HG02840 (cell line): ENCODE measurements at regions not wholly inside any gene's neighbourhood (a gene's known extent, or its start where the extent isn't known, plus 50 kb on each side); places are given as distances from the start of the nearest gene placed in this dataset.
"Not testable (repeated sequence)": the region's sequence is repeated elsewhere in the genome, so short reads cannot be mapped to it uniquely, and the experiment has no call there.

Experiments used
- ATAC-seq: cut with Tn5 transposase; IDR thresholded peaks from one replicate; pipeline ENCODE4 v1.9.1; 2021; ENCODE audit warnings: mild to moderate bottlenecking, moderate library complexity, moderate number of reproducible peaks; ENCODE audit not compliant: unreplicated experiment, low FRiP score

- ATAC-seq, result no peak
These were observed 603.0 kb upstream of the NRSN1 start for GRCh38 chr6:23522792-23523547.

DNA sequence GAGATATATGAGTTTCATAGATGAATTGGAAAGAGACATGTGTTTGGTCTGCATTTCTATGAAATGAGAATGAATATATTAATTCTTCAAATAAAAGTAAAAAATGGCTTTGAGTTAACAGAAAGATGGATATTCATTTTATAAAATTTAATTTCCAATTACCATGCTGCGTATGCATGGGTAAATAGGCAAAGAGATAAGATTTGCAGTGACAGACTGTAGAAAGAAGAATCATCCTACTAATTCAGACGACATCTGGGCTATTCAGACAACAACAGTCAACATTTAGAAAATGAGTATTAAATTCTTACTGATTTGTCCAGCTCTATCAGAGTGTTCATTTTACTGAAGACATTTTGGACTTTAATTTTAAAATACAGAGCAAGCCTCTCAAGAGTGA is 602.2 kb upstream of the NRSN1 start:
- ATAC-seq, result no peak

- ATAC-seq, result no peak
These were observed 601.5 kb upstream of the NRSN1 start for GRCh38 chr6:23524548-23524947.

GRCh38 chr6:23526526-23526925 is 599.5 kb upstream of the NRSN1 start:
- ATAC-seq, result no peak

GRCh38 chr6:23529902-23530301 is 596.1 kb upstream of the NRSN1 start:
- ATAC-seq, result no peak

DNA sequence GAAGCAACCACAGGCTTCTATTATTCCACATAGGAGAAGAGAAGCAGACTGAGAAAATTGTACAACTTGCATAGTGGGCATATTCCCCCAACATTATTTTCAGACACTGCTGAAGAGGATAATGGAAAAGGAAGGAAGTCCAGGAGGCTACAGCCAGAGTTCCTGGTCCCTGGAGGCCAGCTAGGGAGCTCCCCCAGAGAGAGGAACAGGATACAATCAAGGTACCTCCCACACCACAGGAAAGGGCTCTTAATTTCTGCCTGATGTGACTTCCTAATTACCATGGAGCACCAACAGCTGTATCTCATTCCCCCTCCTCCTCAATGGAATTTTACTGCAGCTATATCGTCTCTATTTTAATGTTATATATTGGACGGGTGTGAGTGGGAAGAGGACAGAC is 594.3 kb upstream of the NRSN1 start:
- ATAC-seq, result no peak

- no peak for ATAC-seq
These were observed 593.8 kb upstream of the NRSN1 start for GRCh38 chr6:23532227-23532626.

DNA sequence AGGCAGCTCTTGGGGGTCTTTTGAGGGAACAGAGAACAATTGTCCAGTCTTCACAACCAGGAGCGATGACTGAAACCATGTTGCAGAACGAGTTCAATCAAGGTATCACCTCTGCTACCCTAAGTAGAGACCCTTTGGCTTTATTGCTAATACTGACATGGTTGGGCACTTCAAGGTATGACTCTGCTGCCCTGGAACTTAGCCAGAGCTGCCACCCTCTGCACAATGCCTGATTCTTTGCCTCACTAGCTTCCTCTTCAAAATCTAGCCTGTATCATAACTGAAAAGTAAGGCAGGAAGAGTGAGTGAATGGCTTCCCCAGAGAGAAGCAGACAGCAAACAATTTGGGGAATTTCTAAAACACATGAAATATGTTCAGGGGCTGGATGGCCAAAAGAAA is 592.7 kb upstream of the NRSN1 start:
- no peak for ATAC-seq

DNA sequence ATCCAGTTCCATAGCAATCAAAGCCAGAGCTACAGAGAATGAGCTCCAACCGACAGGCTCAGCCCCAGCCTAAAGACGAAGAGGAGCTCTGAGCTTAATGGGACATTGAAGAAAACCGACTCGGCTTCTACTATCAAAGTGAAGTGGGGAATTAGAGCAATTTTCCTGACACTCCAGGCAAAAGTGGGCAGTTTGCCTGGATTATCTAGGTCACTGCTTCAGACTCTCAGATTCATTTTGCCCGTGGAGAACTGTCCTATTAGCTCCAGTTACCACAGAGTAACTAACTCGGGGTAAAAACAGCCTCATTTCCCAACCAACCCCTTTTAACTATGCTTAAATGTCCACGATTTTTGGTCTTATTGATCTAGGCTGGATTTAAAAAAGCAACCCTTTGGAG is 592.1 kb upstream of the NRSN1 start:
- ATAC-seq, result no peak

DNA sequence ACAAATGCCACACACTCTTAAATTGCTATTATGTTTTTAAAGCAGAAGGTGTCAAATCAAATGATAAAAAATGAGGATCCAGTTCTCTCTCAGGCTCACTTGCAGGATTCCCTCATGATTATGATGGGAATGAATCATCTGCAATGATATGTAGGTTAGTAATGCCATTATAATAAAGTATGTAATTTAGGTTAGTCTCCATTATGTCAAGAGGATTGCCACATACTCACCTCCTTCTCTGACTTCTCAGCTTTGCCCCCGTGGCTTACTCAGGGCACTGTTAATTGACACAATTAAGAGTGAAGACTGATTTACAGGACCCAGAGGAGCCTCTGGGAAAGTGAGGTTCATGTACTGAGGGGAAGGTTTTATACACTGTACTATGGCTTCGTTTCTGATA is 591.7 kb upstream of the NRSN1 start:
- no peak for ATAC-seq

- ATAC-seq, result no peak
These were observed 590.9 kb upstream of the NRSN1 start for GRCh38 chr6:23535101-23535500.

DNA sequence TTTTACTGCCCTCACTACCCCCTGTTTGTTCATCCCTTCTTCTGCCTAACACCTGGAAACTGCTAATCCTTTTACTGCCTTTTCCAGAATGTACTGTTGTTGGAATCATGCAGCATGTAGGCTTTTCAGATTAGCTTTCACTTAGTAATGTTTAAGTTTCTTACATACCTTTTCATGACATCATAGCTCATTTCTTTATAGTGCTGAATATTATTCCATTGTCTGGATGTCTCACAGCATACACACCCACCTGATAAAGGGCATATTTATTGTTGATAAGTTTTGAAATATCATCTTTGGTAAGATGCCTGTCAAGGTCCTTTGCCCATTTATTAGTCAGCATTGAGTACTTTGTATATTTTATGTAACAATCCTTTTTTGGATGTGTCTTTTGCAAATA is 588.2 kb upstream of the NRSN1 start:
- no peak for ATAC-seq

DNA sequence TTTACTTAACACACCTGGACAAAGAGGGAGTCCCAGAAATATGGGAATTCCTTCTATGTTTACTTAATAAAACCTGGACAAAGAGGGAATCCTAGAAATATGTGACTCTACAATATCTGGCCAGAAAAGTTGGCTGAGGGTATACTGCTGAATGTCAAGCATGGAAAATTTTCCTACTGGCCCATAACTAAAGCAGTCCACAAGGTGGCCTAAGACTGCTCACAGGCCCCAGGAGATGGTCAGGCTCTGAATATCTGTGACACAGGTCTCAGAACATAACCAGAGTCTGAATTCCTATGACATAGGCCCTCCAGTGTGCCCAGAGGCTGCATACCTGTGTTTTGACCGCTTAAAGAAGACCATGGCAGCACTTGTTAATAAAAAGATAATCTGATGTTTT is 578.2 kb upstream of the NRSN1 start:
- ATAC-seq, result no peak

DNA sequence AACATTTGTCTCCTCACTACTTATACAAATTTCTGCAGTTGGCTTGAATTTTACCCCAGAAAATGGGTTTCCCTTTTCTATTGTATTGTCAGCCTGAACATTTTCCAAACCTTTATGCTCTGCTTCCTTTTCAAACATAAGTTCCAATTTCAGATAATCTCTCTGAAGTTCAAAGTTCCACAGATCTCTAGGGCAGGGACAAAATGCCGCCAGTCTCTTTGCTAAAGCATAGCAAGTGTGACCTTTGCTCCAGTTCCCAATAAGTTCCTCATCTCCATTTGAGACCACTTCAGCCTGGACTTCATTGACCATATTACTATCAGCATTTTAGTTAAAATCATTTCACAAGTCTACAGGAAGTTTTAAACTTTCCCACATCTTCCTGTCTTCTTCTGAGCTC is 571.1 kb upstream of the NRSN1 start:
- ATAC-seq, result not testable (repeated sequence)

DNA sequence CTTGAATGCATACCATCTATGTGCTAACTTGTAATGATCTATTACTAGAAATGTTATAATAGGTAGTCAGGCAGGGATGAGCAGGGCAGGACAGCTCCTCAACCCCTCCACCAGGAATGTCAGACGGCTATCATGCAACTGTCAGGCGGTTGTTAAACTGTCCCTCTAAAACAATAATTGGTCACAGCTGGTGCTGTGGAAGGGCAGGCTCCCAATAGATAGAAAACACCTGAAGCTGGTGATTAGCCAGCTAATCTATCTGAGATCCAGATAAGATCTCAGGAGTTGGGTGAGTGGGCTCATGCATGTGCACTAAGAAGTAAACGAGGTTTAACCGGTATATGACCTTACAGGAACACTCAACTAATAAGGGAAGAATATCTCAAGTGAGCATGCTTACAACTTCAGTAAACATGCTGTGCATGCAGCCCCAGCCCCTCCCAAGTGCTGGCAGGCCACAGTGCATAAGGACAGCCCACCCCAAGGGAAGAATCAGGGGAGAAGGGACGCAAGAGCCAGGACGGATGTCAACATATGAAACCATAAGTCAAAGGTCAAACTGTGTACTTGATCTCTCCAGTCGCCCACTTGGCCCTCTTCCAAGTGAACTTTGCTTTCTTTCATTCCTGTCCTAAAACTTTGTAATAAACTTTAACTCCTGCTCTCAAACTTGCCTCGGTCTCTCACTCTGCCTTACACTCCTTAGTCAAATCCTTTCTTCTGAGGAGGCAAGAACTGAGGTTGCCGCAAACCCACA is 566.2 kb upstream of the NRSN1 start:
- ATAC-seq, result no peak

DNA sequence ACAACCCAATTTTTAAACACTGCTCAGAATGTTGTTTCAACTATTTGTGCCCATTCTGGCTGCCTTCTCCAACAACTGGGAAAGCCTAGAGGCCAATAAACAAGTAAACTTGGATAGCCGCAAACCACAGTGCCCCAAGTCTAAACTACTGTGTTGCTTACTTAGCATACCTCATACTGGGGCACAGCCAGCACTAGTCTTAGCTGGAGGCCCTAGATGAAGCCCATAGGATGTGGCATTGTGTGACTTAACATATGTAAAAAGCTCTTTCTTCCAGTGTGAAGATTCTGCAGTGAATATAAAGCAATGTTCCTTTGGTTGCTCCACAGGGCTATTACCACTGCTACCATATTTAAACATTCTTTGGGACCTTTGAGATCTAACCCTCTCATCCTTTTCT is 564.3 kb upstream of the NRSN1 start:
- ATAC-seq, result no peak

DNA sequence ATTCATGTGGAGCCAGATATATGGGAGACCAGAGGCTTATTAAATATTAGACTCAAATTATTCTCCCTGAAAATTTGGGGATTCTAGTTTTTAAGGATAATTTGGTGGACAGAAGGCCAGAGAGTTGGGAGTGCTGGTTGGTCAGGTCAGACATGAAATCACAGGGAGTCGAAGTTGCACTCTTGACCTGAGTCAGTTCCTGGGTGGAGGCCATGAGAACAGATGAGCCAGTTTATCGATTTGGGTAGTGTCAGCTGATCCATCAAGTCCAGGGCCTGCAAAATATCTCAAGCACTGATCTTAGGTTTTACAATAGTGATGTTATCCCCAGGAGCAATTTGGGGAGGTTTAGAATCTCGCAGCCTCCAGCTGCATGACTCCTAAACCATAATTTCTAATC is 563.5 kb upstream of the NRSN1 start:
- ATAC-seq, result no peak

- no peak for ATAC-seq
These were observed 562.7 kb upstream of the NRSN1 start for GRCh38 chr6:23563323-23563722.

DNA sequence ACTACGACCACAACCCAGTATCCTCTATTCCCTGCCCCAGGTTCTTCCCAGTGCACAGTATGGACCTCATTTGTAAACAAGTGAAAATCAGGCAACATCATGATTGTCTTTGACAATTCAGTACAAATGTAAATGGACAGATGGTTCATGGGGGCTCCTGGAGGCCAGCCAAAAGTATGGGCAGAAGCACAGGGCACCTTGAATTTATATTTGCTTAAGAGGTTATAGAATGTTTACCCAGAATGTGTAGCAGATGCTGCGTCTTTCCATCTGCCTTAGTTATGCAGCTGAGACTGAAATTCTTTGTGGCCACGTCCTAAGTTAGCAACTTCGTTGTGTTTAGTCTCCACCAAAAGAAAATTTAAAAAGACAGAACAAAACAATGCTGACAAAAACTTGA is 559.6 kb upstream of the NRSN1 start:
- ATAC-seq, result no peak

DNA sequence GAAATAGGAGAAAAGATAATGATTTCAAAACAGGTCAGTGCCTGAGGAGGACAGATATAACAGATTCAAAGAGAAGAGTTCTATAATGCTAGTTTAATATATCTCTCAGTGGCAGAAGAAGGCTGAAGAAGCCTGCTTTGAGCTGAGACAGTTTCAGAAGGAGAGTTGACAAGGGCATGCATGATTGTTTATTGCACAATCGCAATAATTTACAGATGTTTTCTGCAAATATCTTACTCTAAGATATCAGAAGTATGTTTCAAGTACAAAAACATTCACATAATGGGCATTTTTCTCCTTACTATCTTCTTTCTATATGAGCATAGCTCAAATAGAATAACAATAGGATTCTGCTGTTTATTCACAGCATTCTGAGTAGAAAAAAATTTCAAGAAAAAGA is 557.7 kb upstream of the NRSN1 start:
- no peak for ATAC-seq

- no peak for ATAC-seq
These were observed 541.8 kb upstream of the NRSN1 start for GRCh38 chr6:23584134-23584763.

GRCh38 chr6:23587582-23587981 is 538.4 kb upstream of the NRSN1 start:
- ATAC-seq, result no peak
